RWPE1 (cell line): ENCODE measurements at regions not wholly inside any gene's neighbourhood (a gene's known extent, or its start where the extent isn't known, plus 50 kb on each side); places are given as distances from the start of the nearest gene placed in this dataset.

Experiments used
- CTCF ChIA-PET: fragments of 350-600 bp; sonication (Branson Sonifier 250); formaldehyde crosslinking; extraction: SDS; loops from one replicate; lab custom pipeline; 2021; lab: Yijun Ruan, JAX
- POLR2A ChIA-PET: fragments of 400-600 bp; formaldehyde crosslinking; extraction: SDS; loops from one replicate; lab custom pipeline; 2020; ENCODE audit warnings: antibody characterized with exemption; ENCODE audit not compliant: low non-redundant PET; lab: Yijun Ruan, JAX
- DNase-seq: peaks from one replicate; pipeline ENCODE4 v3.0.0; 2012; ENCODE audit warnings: low spot score
- H3K27ac ChIP-seq: fragments of 450-650 bp; 2 replicates; pipeline ENCODE4 v1.5.1; 2017
- TF ChIP-seq, protein P1 (sequence below): fragments of 450-650 bp; conservative IDR thresholded peaks from 2 replicates; pipeline ENCODE4 v1.5.1; 2017; ENCODE audit warnings: low read depth, mild to moderate bottlenecking

DNA sequence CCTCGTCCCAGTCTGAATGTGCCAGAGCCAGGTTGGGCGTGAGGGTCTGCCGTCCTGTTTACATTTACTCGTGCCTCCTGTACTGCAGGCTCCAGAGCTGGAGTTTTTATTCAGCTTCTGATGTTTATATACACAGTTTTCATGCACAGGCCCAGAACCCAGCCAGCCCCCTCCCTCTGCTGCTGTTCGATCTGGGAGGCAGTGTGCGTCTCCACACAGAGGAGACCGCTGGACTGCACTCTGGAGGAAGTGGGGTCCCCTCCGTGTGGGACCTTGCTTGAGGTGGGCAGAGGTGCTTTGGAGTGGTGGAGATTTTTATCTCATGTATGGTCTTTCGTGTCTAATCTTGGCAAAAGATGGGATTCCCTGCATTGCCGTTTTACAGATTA lies 90.6 kb downstream of the GLI2 start:
- peak overlapping the region; percentile 82 for H3K27ac ChIP-seq
- TF ChIP-seq, protein P1, sequence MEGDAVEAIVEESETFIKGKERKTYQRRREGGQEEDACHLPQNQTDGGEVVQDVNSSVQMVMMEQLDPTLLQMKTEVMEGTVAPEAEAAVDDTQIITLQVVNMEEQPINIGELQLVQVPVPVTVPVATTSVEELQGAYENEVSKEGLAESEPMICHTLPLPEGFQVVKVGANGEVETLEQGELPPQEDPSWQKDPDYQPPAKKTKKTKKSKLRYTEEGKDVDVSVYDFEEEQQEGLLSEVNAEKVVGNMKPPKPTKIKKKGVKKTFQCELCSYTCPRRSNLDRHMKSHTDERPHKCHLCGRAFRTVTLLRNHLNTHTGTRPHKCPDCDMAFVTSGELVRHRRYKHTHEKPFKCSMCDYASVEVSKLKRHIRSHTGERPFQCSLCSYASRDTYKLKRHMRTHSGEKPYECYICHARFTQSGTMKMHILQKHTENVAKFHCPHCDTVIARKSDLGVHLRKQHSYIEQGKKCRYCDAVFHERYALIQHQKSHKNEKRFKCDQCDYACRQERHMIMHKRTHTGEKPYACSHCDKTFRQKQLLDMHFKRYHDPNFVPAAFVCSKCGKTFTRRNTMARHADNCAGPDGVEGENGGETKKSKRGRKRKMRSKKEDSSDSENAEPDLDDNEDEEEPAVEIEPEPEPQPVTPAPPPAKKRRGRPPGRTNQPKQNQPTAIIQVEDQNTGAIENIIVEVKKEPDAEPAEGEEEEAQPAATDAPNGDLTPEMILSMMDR: no peak
- ChIA-PET POLR2A (no interaction called here), CTCF (interaction anchor here (0.6 kb wide), 1 partner anchor 130 kb away, joined by 3 read pairs; no protein-coding TSS in a partner anchor)
- DNase-seq: no peak

- H3K27ac ChIP-seq: peak overlapping the region; percentile 82
- TF ChIP-seq, protein P1: no peak
- ChIA-PET CTCF (no interaction called here), POLR2A (no interaction called here)
- DNase-seq: no peak
These were observed 91.2 kb downstream of the GLI2 start for GRCh38 chr2:120826716-120827410.

GRCh38 chr2:120828066-120828465 lies 92.4 kb downstream of the GLI2 start:
- CTCF ChIA-PET: interaction anchor here (0.6 kb wide), 1 partner anchor 261 kb away, joined by 3 read pairs; no protein-coding TSS in a partner anchor
- TF ChIP-seq, protein P1: no peak
- POLR2A ChIA-PET: interaction anchor here (0.7 kb wide), 1 partner anchor 1573 kb away, joined by 8 read pairs; no protein-coding TSS in a partner anchor
- no peak for DNase-seq
- H3K27ac ChIP-seq: no peak overlapping the region

DNA sequence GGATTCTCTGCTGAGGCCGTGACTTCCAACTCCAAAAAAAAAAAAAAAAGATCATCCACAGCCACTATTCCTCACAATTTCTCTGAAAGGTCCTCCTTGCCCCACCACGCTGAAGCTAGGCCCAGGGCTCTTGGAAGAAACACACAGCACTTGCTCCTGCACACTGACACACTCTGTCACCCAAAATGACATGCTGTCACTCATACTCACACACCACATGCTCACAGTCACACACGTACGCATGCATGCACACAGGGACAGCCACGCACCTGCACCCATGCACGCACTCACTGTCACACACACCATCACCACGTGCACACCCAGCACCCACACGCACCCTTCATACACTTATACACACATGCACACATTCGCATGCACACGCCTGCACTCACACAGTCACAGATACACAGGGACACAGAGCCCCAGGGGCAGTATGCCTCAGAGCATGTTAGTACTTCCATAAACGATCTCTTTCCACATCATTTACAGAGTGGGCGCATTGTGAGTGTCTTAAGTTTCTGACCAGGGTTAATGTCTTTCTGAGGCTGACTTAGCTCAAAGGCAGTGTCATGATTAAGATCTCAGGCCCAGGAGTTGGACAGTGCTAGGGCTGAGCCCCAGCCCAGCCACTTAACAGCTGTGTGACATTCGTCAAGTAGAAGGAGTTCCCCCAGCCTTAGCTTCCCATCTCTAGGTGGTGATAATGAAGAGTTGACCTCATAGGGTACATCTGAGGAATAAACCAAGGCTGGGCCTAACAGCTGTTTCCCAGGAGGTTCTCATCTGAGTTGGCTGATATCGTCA lies 93.4 kb downstream of the GLI2 start:
- CTCF ChIA-PET: interaction anchor here (0.6 kb wide), 1 partner anchor 262 kb away, joined by 3 read pairs; no protein-coding TSS in a partner anchor
- no peak for DNase-seq
- H3K27ac ChIP-seq: no peak overlapping the region
- TF ChIP-seq, protein P1: no peak
- POLR2A ChIA-PET: interaction anchor here (0.7 kb wide), 1 partner anchor 1574 kb away, joined by 8 read pairs; no protein-coding TSS in a partner anchor

DNA sequence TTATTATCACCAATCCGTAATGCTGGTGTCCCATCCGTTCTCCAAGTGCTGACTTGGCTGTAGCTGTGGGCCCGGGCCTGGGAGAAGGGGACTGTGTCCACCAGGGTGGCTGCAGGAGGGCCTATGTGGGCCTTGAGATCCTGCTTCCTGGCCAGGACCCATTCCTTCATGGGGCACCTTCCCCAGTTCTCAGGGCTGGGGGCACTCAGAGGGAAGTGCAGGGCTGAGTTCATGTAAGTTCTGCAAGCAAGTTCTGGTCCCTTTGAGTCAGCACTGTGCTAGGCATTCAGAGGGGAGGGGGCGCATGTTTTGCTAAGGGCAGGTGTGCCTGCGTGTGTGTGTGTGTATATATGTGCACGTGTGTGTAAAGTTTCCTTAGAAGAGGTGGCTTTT lies 94.0 kb downstream of the GLI2 start:
- ChIA-PET POLR2A (no interaction called here), CTCF (no interaction called here)
- no peak for DNase-seq
- TF ChIP-seq, protein P1: no peak
- no peak overlapping the region for H3K27ac ChIP-seq

GRCh38 chr2:120830096-120830830 lies 94.6 kb downstream of the GLI2 start:
- CTCF ChIA-PET: no interaction called here
- POLR2A ChIA-PET: no interaction called here
- no peak overlapping the region for H3K27ac ChIP-seq

More at GRCh38 chr2:120830096-120830830, 94.6 kb downstream of the GLI2 start:
- TF ChIP-seq, protein P1: no peak
- DNase-seq: no peak
